Transverse colon (tissue), 4 donors: ENCODE measurements at regions not wholly inside any gene's neighbourhood (a gene's known extent, or its start where the extent isn't known, plus 50 kb on each side); places are given as distances from the start of the nearest gene placed in this dataset.

Experiments
- DNase-seq: peaks from one replicate; pipeline ENCODE4 v3.0.0-alpha.2; 2019
- H3K27ac ChIP-seq, 4 donors: fragments of 200-600 bp; sonication (generic); 2 replicates each; pipeline ENCODE4 v1.5.1; 2016 to 2018; ENCODE audit warnings: inconsistent platforms in 4 of 4
- H3K27me3 ChIP-seq: fragments of 200-600 bp; sonication (generic); 2 replicates; pipeline ENCODE4 v1.5.1; 2017; ENCODE audit warnings: inconsistent platforms
- H3K36me3 ChIP-seq, 4 donors: fragments of 200-600 bp; sonication (generic); 2 replicates each; pipeline ENCODE4 v1.5.1; 2017 to 2019; ENCODE audit warnings: inconsistent platforms in 4 of 4
- H3K4me1 ChIP-seq, 4 donors: fragments of 200-600 bp; sonication (generic); 2 replicates each; pipeline ENCODE4 v1.5.1; 2017 to 2020; ENCODE audit warnings: inconsistent platforms in 4 of 4
- H3K4me3 ChIP-seq, 4 donors: fragments of 200-600 bp; sonication (generic); 1 replicate in 1 of 4; 2 replicates in 3 of 4; pipeline versions ENCODE4 v1.5.1 to v1.6.1; 2017 to 2019; ENCODE audit warnings: inconsistent platforms in 4 of 4
- H3K9me3 ChIP-seq, 2 donors: fragments of 200-600 bp; sonication (generic); 2 replicates each; pipeline ENCODE4 v1.5.1; 2017 to 2019; ENCODE audit warnings: inconsistent platforms in 2 of 2
- CTCF ChIP-seq, 5 experiments: fragments of 200-600 bp in 3 of 5; fragments of 450-650 bp in 2 of 5; sonication (generic) in 3 of 5; IDR thresholded peaks; 1 replicate in 2 of 5; 2 replicates in 3 of 5; pipeline ENCODE4 v1.5.1; 2016 to 2017; ENCODE audit warnings: antibody characterized with exemption in 5 of 5, inconsistent platforms in 3 of 5, mild to moderate bottlenecking in 2 of 5, moderate library complexity in 1 of 5
- EP300 ChIP-seq: sonication (generic); formaldehyde crosslinking; IDR thresholded peaks from one replicate; pipeline ENCODE4 v1.6.1; 2017; ENCODE audit warnings: antibody characterized with exemption, low read depth
- POLR2A ChIP-seq: fragments of 450-650 bp; IDR thresholded peaks from one replicate; pipeline ENCODE4 v1.6.1; 2016; ENCODE audit warnings: antibody characterized with exemption, mild to moderate bottlenecking, moderate library complexity
- POLR2AphosphoS5 ChIP-seq, 3 donors: sonication (generic); formaldehyde crosslinking; IDR thresholded peaks; one replicate each; pipeline ENCODE4 v1.6.1; 2016; ENCODE audit warnings: antibody characterized with exemption in 3 of 3
- WGBS, 2 donors: methylation state at CpG; one replicate each; pipeline ENCODE4 v1.1.5; 2018; ENCODE audit warnings: low coverage in 1 of 2; 5-methylcytosine and 5-hydroxymethylcytosine counted together
- in situ Hi-C, 4 donors: fragments of 200-750 bp; cut with MboI; loops; one replicate each; pipeline versions ENCODE4 v1.15.0 to v1.15.1; 2017; ENCODE audit warnings: low sequenced_read_pairs in 3 of 4, low pct_ligation_motif_present in 1 of 4, low pct_unique_long_range_greater_than_20kb in 1 of 4
- intact Hi-C: fragments of 100-400 bp; cut with DNase I; formaldehyde crosslinking; loops from one replicate; pipeline ENCODE4 v1.15.1; 2023; ENCODE audit warnings: low total_unique reads

- TF ChIP-seq EP300 (no peak), CTCF (IDR thresholded peaks at IDR 0.05) (no peak), POLR2AphosphoS5 (IDR thresholded peaks at IDR 0.05) (no peak), POLR2A (no peak)
- intact Hi-C loops: no loop called here
- DNase-seq: no peak
- H3K4me3 ChIP-seq: no peak overlapping the region
- no peaks in the 10 kb centered on the region for H3K9me3 ChIP-seq
- no peaks in the 10 kb centered on the region for H3K4me1 ChIP-seq
- H3K27ac ChIP-seq: no peak overlapping the region
- no peaks in the 10 kb centered on the region for H3K27me3 ChIP-seq
- H3K36me3 ChIP-seq: no peaks in the 10 kb centered on the region
- in situ Hi-C loops: no loop called here
- WGBS, 2 donors: 79 to 92% methylated on average over 8 to 9 of the region's 9 CpGs
These were observed 300.7 kb upstream of the RAB6C start for GRCh38 chr2:129678751-129679150.

DNA sequence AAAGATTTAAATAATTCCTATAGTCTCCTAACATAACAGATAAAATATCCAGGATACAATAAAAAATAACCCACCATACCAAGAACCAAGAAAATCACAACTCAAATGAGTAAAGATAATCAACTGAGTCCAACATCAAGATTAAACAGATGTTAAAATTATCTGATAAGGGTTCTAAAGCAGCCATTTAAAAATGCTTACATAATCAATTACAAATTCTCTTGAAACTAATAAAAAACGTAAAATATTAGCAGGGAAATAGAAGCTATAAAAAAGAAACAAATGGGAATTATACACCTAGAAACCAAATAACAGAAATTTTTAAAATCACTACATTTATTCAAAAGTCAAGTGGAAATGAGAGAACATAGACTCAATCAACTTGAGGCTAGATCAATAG is 297.7 kb upstream of the RAB6C start:
- 50 to 71% methylated on average over 1 of the region's 1 CpG for WGBS, 2 donors
- Histone ChIP-seq H3K4me1 (no peaks in the 10 kb centered on the region), H3K9me3 (no peaks in the 10 kb centered on the region), H3K27ac (no peak overlapping the region), H3K27me3 (no peaks in the 10 kb centered on the region), H3K4me3 (no peak overlapping the region), H3K36me3 (no peaks in the 10 kb centered on the region)
- no peak for DNase-seq
- intact Hi-C loops (no loop called here), in situ Hi-C loops (no loop called here)
- no peak for TF ChIP-seq CTCF (IDR thresholded peaks at IDR 0.05)

DNA sequence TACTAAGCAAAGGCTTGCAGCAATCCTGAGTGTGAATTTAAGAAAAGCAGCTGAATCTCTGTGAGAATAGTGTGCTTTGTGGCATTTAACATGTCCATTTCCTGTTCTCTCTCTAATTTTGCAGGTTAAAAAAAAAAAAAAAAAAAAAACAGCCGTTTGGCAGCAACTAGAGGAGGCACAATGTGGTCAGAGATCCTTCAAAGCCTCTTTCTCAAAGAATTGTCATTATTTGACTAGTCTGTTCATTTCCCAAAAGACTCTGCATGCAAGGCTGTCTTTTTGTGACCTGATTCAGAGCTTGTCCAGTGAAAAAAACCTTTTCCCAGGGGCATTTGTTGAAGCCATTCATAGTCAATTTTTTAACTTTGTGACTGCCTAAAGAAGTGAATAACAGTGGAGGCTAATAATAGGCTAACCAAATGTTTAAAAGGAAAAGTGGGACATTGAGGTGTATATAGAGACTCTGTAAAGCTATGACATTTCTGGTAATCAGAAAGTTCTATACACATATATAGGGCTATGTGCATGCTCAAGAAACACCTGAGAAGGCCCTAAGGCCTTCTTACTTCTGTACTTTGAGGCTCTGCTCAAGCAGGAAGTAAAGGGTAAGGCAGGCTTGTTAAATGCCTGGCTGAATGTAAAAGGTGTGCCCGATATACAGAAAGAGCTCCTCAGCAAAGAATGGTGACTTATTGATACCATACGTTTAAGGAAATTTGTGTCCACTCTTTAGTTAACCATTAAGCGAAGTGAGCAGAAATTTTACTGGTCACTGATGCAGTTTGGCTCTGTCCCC is 289.6 kb upstream of the RAB6C start:
- no peak overlapping the region for H3K27ac ChIP-seq
- no peak for TF ChIP-seq CTCF (IDR thresholded peaks at IDR 0.05)
- TF ChIP-seq POLR2A: no peak
- TF ChIP-seq POLR2AphosphoS5 (IDR thresholded peaks at IDR 0.05): no peak
- no peak for TF ChIP-seq EP300
- H3K4me3 ChIP-seq: no peak overlapping the region
- in situ Hi-C loops (no loop called here), intact Hi-C loops (no loop called here)
- 61 to 70% methylated on average over 3 to 4 of the region's 4 CpGs for WGBS, 2 donors
- H3K27me3 ChIP-seq: no peaks in the 10 kb centered on the region
- no peak for DNase-seq
- H3K9me3 ChIP-seq: peaks cover 0 to 16% of the 10 kb centered on the region in 2 donors
- no peaks in the 10 kb centered on the region for H3K4me1 ChIP-seq
- H3K36me3 ChIP-seq: no peaks in the 10 kb centered on the region

DNA sequence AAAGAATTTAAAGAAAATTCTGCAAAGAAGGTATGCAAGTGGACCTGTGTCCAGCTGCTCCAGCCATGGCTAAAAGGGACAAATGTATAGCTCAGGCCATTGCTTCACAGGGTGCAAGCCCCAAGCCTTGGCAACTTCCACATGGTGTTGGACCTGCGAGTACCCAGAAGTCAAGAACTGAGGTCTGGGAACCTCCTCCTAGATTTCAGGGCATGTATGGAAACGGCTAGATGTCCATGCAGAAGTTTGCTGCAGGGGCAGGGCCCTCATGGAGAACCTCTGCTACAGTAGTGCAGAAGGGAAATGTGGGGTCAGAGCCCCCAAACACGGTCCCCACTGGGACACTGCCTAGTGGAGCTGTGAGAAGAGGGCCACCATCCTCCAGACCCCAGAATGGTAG is 284.0 kb upstream of the RAB6C start:
- 74% methylated on average over 3 of the region's 3 CpGs; no CpG with 5 or more reads in 1 of the 2 donors for WGBS, 2 donors
- no peaks in the 10 kb centered on the region for H3K36me3 ChIP-seq
- in situ Hi-C loops: no loop called here

More for the DNA sequence above, 284.0 kb upstream of the RAB6C start:
- intact Hi-C loops: no loop called here
- H3K4me3 ChIP-seq: no peak overlapping the region
- no peak overlapping the region for H3K27ac ChIP-seq
- peaks cover 0 to 16% of the 10 kb centered on the region in 2 donors for H3K9me3 ChIP-seq
- TF ChIP-seq POLR2AphosphoS5 (IDR thresholded peaks at IDR 0.05) (no peak), CTCF (IDR thresholded peaks at IDR 0.05) (no peak), POLR2A (no peak), EP300 (no peak)
- DNase-seq: no peak
- no peaks in the 10 kb centered on the region for H3K4me1 ChIP-seq
- H3K27me3 ChIP-seq: no peaks in the 10 kb centered on the region
